ENCODE measurements at regions not wholly inside any gene's neighbourhood (a gene's known extent, or its start where the extent isn't known, plus 50 kb on each side); places are given as distances from the start of the nearest gene placed in this dataset.

DNA sequence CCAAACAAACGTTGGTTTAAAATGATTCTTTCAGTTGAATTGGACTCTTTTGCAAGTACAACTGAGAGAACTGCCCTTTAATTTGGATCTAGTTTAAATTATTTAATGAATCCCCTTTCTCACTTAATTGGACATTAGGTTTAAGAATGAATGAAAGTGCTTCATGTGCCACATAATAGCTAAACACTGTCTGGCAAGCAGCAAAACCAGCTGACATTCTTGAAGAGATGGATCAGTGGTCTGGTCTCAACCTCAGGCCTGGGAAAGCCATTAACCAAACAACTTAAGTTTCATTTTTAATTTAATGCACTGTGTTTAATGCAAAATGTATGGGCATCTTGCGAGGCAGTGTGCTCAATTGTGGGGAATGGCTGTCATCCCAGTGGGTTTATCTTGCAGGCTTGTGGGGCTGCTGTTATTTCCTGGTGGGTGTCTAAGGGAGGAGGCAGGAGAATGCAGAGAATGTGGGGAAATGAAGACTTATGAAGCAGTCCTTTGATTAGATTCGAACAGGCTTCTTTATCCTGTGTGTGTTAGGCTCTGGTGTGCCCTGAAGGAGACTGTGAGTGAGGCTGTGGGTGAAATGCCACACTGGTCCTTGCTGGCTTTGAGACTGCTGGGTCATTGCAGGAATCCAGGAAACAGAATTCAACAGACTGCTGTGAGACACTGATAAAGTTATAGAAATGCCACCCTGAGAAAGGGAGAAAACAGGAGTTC is 144.1 kb upstream of the PELI2 start:
- no peak overlapping the region for H3K4me3 ChIP-seq (ENCODE audit: low read depth, low read length)
- H3K27ac ChIP-seq (ENCODE audit: low read depth, low read length), result no peak overlapping the region
- no peaks in the 10 kb centered on the region for H3K79me2 ChIP-seq (ENCODE audit: control insufficient read depth, insufficient read depth, low read length, unreplicated experiment)

DNA sequence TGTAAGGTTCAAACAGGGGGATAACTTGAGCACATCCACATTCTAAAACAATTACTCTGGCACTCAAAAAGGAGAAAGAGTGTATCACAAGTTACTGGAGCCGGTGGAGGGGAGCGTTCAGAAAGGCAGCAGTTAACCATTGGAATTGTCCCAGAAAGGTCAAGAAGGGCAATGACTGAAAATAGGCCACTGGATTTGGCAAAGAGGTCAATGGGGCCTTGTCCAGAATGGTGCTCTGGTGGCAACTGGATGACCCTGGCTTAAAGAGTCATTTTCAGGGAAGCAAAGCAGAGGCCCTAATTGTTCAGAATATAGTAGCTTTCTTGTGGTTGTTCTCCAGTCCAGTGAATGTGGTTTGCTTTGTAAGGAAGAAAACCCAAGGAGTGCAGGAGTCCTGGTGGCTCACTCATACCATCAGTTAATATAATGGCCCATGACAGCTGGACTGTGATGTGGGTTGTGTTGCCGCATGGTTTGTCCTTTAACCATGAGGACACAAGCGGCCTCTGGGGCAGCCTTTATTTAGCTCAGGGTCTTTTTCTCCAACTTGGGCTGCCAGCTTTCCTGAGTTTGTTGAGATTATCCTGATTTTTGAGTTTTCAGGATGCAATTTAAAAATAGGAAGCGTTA is 142.8 kb upstream of the PELI2 start:
- Histone ChIP-seq H3K27ac (ENCODE audit: low read depth, low read length) (no peak overlapping the region), H3K4me3 (ENCODE audit: low read depth, low read length) (no peak overlapping the region), H3K4me1 (ENCODE audit: control insufficient read depth, insufficient read depth, low read length, unreplicated experiment) (no peaks in the 10 kb centered on the region), H3K36me3 (ENCODE audit: insufficient read depth, low read length) (no peaks in the 10 kb centered on the region), H3K79me2 (ENCODE audit: control insufficient read depth, insufficient read depth, low read length, unreplicated experiment) (no peaks in the 10 kb centered on the region), H3K27me3 (ENCODE audit: insufficient read depth, low read length) (no peaks in the 10 kb centered on the region), H2AFZ (ENCODE audit: low read length, unreplicated experiment) (no peak overlapping the region)

More for the DNA sequence above, 144.1 kb upstream of the PELI2 start:
- no peaks in the 10 kb centered on the region for H3K4me1 ChIP-seq (ENCODE audit: control insufficient read depth, insufficient read depth, low read length, unreplicated experiment)
- no peak overlapping the region for H2AFZ ChIP-seq (ENCODE audit: low read length, unreplicated experiment)
- no peaks in the 10 kb centered on the region for H3K27me3 ChIP-seq (ENCODE audit: insufficient read depth, low read length)
- no peaks in the 10 kb centered on the region for H3K36me3 ChIP-seq (ENCODE audit: insufficient read depth, low read length)

DNA sequence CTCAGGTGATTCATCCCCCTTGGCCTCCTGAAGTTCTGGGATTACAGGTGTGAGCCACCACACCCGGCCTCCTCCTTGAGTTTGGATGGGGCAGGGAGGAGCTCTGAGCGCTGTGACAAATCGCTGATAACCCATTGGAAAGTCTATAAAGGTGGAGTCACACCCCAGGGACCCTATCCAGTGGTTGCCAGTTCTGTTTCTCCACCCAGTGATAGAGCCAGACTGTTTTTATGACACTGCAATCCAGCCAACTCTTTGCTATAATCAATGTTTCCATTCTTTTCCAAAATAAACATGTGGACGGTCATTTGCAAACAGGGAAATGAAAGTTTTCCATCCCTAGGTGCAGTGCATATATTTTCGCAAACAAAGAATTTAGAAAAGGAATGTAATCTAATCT is 142.0 kb upstream of the PELI2 start:
- Histone ChIP-seq H3K79me2 (ENCODE audit: control insufficient read depth, insufficient read depth, low read length, unreplicated experiment) (no peaks in the 10 kb centered on the region), H3K4me3 (ENCODE audit: low read depth, low read length) (no peak overlapping the region), H2AFZ (ENCODE audit: low read length, unreplicated experiment) (no peak overlapping the region)

DNA sequence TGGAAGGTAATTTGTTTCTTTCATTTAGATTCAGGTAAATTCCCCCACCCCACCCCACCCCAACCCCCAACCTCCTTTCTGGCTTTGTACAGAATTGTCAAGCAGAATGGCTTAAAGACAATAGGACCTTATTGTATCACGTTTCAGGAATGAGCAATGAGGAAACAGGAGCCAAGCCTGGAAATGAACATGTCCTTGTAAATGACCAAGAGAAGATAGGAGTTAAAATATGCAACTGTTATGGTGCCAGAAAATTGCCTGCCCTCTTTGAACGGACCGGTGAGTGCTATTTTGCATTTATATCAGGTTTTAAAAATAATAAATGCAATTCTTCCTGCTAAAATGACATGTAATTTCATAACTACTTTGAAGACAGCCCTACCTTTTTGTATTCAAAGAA is 141.6 kb upstream of the PELI2 start:
- Histone ChIP-seq H3K4me1 (ENCODE audit: control insufficient read depth, insufficient read depth, low read length, unreplicated experiment) (no peaks in the 10 kb centered on the region), H3K36me3 (ENCODE audit: insufficient read depth, low read length) (no peaks in the 10 kb centered on the region), H3K27ac (ENCODE audit: low read depth, low read length) (no peak overlapping the region), H3K27me3 (ENCODE audit: insufficient read depth, low read length) (no peaks in the 10 kb centered on the region), H3K4me3 (ENCODE audit: low read depth, low read length) (no peak overlapping the region), H2AFZ (ENCODE audit: low read length, unreplicated experiment) (no peak overlapping the region), H3K79me2 (ENCODE audit: control insufficient read depth, insufficient read depth, low read length, unreplicated experiment) (no peaks in the 10 kb centered on the region)

More for the DNA sequence above, 142.0 kb upstream of the PELI2 start:
- no peaks in the 10 kb centered on the region for H3K36me3 ChIP-seq (ENCODE audit: insufficient read depth, low read length)
- H3K4me1 ChIP-seq (ENCODE audit: control insufficient read depth, insufficient read depth, low read length, unreplicated experiment), result no peaks in the 10 kb centered on the region
- H3K27ac ChIP-seq (ENCODE audit: low read depth, low read length), result no peak overlapping the region
- no peaks in the 10 kb centered on the region for H3K27me3 ChIP-seq (ENCODE audit: insufficient read depth, low read length)

DNA sequence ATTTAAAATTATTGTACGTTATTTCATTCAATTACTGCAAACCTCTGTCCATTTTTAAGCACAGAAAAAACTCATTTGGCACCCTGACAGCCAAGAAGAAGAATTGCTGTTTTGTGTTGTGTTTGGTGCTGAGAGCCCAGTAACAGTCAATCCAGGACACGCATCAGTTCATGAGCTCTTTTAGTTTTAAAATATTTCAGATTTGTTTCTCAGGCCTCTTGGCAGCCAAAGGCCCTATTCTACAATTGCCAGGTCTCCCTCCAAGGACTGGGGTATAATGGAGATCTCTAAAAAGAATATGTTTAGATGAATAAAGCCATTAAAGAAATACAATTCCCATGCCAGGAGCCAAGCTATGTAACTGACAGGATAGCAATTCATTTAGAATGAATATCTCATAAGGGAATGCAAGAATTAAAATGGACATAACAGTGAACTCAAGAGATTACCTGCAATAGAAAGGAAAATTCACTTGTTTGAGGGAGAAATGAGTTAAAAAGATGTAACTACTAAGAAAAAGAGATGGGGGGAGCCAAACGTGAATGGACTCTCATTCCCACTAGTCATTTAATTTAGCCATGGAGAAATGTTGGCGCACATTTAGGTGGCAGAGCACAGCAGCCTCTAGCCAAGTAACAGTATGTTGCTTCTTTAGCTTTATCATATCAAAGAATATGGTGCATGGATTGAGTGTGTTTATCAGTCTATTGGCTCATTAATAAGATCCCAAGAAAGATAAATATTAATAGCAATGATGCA is 140.6 kb upstream of the PELI2 start:
- Histone ChIP-seq H3K4me3 (ENCODE audit: low read depth, low read length) (no peak overlapping the region), H3K36me3 (ENCODE audit: insufficient read depth, low read length) (no peaks in the 10 kb centered on the region), H3K4me1 (ENCODE audit: control insufficient read depth, insufficient read depth, low read length, unreplicated experiment) (no peaks in the 10 kb centered on the region), H3K79me2 (ENCODE audit: control insufficient read depth, insufficient read depth, low read length, unreplicated experiment) (no peaks in the 10 kb centered on the region), H2AFZ (ENCODE audit: low read length, unreplicated experiment) (no peak overlapping the region), H3K27ac (ENCODE audit: low read depth, low read length) (no peak overlapping the region), H3K27me3 (ENCODE audit: insufficient read depth, low read length) (peaks cover 3% of the 10 kb centered on the region; the same call in 1 of the 2 replicates)

DNA sequence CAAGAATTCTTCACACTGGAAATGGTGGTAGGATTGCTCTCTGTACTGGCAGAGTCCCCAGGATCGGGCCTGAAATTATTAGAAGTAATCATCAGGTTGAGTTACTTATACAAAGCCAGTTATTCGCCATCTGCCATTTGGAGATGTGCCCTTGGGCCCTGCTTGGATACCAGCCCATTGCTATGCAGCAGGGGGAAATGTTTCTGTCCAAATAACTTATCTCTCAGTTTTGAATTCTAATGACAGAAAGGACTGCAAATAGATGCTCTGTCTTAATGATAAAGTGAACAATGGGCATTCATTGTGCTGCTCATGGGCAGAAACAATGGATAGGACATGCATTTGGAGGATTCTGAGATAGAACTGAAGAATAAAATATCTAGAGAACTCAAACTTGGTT is 139.1 kb upstream of the PELI2 start:
- Histone ChIP-seq H3K36me3 (ENCODE audit: insufficient read depth, low read length) (no peaks in the 10 kb centered on the region), H3K4me1 (ENCODE audit: control insufficient read depth, insufficient read depth, low read length, unreplicated experiment) (no peaks in the 10 kb centered on the region), H3K79me2 (ENCODE audit: control insufficient read depth, insufficient read depth, low read length, unreplicated experiment) (no peaks in the 10 kb centered on the region), H2AFZ (ENCODE audit: low read length, unreplicated experiment) (no peak overlapping the region), H3K27me3 (ENCODE audit: insufficient read depth, low read length) (peaks cover 12% of the 10 kb centered on the region), H3K27ac (ENCODE audit: low read depth, low read length) (no peak overlapping the region), H3K4me3 (ENCODE audit: low read depth, low read length) (no peak overlapping the region)

DNA sequence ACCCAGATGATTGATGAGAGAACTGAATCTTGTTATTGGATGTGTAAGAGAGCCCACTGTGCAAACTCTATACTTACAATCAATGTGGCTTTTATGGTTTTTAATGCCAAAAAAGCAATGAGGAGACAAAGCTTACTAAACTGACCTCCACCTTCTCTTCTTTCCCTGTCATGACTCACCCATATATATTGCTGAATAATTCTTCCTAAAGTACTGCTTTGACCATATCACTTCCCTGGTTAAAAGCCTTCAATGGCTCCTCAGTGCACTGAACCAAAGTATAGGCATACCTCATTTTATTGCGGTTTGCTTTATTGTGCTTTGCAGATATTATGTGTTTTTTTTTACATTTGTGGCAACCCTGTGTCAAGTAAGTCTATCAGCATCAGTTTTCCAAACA is 138.4 kb upstream of the PELI2 start:
- H3K79me2 ChIP-seq (ENCODE audit: control insufficient read depth, insufficient read depth, low read length, unreplicated experiment), result no peaks in the 10 kb centered on the region
- H3K36me3 ChIP-seq (ENCODE audit: insufficient read depth, low read length), result no peaks in the 10 kb centered on the region
- H3K27me3 ChIP-seq (ENCODE audit: insufficient read depth, low read length), result peaks cover 19% of the 10 kb centered on the region
- H3K4me3 ChIP-seq (ENCODE audit: low read depth, low read length), result no peak overlapping the region
- H3K4me1 ChIP-seq (ENCODE audit: control insufficient read depth, insufficient read depth, low read length, unreplicated experiment), result no peaks in the 10 kb centered on the region
- H3K27ac ChIP-seq (ENCODE audit: low read depth, low read length), result no peak overlapping the region
- H2AFZ ChIP-seq (ENCODE audit: low read length, unreplicated experiment), result no peak overlapping the region

DNA sequence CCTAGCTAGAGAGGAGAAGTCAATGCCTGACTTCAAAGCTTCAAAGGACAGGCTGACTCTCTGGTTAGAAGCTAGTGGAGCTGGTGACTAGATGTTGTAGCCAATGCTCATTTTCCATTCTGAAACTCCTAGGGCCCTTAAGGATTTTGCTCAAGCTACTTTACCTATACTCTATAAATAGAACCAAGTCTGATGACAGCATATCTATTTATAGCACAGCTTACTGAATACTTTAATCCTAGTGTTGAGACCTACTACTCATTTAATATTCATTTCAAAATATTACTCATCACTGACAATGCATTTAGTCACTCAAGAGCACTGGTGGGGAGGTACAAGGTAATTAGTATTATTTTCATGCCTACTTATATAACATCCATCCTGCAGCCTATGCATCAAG is 137.2 kb upstream of the PELI2 start:
- Histone ChIP-seq H3K79me2 (ENCODE audit: control insufficient read depth, insufficient read depth, low read length, unreplicated experiment) (no peaks in the 10 kb centered on the region), H3K36me3 (ENCODE audit: insufficient read depth, low read length) (no peaks in the 10 kb centered on the region), H3K4me1 (ENCODE audit: control insufficient read depth, insufficient read depth, low read length, unreplicated experiment) (no peaks in the 10 kb centered on the region), H2AFZ (ENCODE audit: low read length, unreplicated experiment) (no peak overlapping the region), H3K27me3 (ENCODE audit: insufficient read depth, low read length) (peaks cover 31% of the 10 kb centered on the region), H3K4me3 (ENCODE audit: low read depth, low read length) (no peak overlapping the region), H3K27ac (ENCODE audit: low read depth, low read length) (no peak overlapping the region)

DNA sequence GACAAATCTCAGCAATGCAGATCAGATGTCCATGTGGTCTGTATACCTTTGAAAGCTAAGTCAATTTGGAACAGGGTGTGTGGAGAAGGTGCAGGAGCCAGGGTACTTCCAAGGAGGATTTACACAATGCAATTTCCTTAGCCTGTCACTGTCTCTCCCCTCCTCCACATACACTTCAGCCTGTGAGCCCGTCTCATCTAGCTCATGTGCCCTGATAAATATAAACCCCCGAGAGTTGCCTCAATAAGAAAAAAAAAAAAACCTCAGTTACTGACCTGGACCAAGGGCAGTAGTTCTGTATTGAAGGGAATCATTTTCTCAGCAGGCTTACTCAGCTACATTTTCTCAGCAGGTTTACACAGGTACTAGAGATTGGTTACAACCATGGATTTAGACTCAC is 132.1 kb upstream of the PELI2 start:
- Histone ChIP-seq H3K79me2 (ENCODE audit: control insufficient read depth, insufficient read depth, low read length, unreplicated experiment) (no peaks in the 10 kb centered on the region), H3K27ac (ENCODE audit: low read depth, low read length) (no peak overlapping the region)

DNA sequence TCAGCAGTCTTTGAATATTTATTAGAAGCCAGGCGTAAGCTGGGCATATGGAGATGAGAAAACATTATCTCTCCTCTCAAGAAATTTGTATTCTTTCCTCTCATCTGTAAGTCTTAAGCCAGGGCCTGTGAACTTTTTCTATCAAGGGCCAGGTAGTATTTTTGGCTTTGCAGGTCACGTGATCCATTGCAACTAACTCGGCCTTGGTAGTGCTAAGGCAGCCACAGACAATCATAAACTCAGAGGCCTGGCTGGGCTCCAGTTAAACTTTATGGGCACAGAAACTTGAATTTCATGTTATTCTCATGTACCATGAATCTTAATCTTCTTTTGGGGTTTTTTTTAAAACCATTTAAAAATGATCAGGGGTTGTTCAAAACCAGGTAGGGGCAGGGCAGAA is 117.4 kb upstream of the PELI2 start:
- Histone ChIP-seq H3K4me1 (ENCODE audit: control insufficient read depth, insufficient read depth, low read length, unreplicated experiment) (peaks cover 4% of the 10 kb centered on the region), H3K79me2 (ENCODE audit: control insufficient read depth, insufficient read depth, low read length, unreplicated experiment) (no peaks in the 10 kb centered on the region), H2AFZ (ENCODE audit: low read length, unreplicated experiment) (no peak overlapping the region), H3K27me3 (ENCODE audit: insufficient read depth, low read length) (no peaks in the 10 kb centered on the region), H3K36me3 (ENCODE audit: insufficient read depth, low read length) (no peaks in the 10 kb centered on the region), H3K4me3 (ENCODE audit: low read depth, low read length) (no peak overlapping the region), H3K27ac (ENCODE audit: low read depth, low read length) (no peak overlapping the region)

More for the DNA sequence above, 132.1 kb upstream of the PELI2 start:
- no peaks in the 10 kb centered on the region for H3K4me1 ChIP-seq (ENCODE audit: control insufficient read depth, insufficient read depth, low read length, unreplicated experiment)
- no peak overlapping the region for H2AFZ ChIP-seq (ENCODE audit: low read length, unreplicated experiment)
- peaks cover 48% of the 10 kb centered on the region for H3K27me3 ChIP-seq (ENCODE audit: insufficient read depth, low read length)
- no peak overlapping the region for H3K4me3 ChIP-seq (ENCODE audit: low read depth, low read length)
- H3K36me3 ChIP-seq (ENCODE audit: insufficient read depth, low read length), result no peaks in the 10 kb centered on the region
